HT-29 (cell line): ENCODE measurements at regions not wholly inside any gene's neighbourhood (a gene's known extent, or its start where the extent isn't known, plus 50 kb on each side); places are given as distances from the start of the nearest gene placed in this dataset.

Experiments used
- DNase-seq: peaks from one replicate; pipeline ENCODE4 v3.0.0-alpha.2; 2015; ENCODE audit warnings: low spot score

DNA sequence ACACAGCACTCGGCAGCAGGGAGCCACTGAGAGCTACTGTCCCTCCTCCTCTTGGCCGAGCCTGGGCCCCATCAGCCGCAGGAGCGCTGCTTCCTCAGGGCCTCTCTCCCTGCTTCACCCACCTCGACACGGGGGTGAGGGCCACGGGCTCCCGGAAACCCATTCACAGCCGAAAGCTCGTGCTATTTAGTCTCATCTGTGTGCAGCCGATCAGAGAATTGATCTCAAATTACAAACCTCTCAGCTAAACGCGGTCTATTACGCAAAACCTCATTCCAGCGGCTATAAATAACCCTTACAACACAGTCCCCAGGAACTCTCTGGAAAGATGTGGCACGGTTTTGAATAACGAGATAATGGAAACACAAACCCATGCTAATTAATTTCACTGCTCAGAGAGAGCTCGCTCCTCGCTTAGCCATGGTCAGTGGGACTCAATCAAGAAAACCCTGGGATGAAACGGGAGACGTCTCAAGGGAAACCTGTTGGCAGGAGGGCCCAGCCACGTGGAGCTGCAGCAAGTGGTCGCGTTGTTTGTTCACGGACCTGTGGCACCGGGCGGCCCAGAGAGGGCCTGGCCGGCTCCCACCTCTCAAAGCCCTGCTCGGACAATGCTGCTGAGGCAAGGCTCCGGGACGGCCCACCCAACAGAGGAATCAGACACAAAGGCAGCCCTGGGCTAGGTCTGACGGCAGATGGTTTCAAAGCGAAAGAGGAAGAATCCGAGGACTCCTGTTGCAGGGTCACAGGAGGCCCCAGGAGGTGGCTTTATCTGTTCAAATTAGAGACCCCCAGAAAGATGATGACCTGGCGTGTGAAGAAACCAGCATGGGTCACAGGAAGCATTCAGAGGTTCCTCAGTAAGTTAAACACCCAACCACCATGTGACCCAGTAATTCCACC is 210.5 kb downstream of the CTTN start:
- DNase-seq, result no peak

- no peak for DNase-seq
These were observed 212.5 kb downstream of the CTTN start for GRCh38 chr11:70610566-70611565.

DNA sequence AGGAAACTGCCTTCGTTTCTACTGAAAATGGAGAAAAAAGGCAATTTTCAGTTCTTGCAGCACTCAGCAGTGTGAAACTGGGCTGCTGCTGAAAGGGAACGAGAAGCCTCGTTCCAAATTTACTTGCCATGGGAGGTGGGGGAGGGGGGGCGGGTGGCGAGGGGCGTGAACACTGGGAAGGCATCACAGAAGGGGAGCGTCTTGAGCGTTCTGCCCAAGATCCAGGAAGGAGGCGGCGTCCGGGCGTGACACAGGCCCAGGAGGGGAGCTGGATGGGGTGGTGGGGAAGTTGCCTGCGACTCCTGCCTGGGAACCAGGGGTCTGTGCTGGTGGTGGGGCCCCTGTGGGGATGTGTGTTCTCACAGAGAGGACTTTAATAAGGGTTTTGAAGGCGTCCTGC is 213.5 kb downstream of the CTTN start:
- no peak for DNase-seq

- no peak for DNase-seq
These were observed 214.3 kb downstream of the CTTN start for GRCh38 chr11:70612459-70613141.

DNA sequence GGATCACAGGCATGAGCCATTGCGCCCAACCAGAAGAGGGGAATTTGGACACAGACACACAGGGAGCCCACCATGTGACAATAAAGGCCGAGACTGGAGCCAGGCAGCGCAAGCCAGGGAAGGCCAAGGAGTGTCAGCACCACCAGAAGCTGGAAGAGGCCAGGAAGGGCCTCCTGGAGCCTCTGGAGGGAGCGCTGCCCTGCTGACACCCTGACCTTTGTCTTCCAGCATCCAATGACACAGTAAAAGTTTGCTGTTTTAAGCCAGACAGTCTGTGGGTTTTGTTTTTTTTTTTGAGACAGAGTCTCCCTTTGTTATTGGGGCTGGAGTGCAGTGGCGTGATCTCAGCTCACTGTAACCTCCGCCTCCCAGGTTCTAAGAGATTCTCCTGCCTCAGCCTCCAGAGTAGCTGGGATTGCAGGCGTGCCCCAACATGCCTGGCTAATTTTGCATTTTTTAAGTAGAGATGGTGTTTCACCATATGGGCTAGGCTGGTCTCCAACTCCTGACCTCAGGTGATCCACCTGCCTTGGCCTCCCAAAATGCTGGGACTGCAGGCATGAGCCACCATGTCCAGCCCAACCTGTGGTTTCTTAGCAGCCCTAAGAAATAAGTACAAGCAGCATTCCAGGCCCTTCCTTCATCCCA is 215.8 kb downstream of the CTTN start:
- no peak for DNase-seq

DNA sequence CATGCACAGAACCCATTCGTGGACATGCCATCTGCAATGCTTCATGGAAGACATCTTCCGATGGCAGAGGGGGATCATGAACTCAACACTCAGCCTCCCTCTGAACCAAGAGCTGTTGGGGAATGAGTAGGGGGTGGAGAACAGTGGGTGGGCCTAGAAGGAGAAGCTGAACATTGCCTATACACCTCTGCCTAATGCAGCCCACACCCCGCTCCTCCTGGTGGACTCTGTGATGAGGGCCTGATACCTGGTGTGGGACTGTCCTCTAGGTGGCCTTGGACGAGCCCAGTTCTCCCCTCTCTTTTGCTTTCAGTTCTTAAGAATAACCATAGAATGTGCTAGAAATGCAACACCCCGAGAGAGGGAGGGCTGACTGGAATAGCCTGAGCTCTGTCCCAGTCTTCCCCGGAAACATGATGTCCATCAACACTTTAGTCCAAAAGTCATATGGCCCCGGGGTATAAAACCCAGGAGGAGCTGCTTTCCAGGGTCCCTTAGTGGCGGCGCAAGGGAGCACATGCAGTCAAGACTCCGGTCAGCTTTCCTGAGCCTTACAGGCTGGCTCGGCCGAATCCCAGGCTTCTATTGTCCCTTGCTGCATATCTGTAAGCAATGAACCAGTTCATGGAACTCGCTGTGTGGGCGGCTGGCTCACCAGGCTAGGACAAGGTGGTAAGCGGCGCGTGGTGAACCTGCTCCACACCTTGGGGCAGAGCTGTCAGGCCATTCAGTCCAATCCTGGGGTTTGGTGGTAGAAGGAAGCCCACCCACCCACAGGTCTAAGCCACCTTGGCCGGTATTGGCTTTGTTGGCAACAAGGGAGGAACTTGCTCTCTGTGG is 216.9 kb downstream of the CTTN start:
- no peak for DNase-seq

GRCh38 chr11:70616317-70616716 is 218.0 kb downstream of the CTTN start:
- no peak for DNase-seq

- DNase-seq, result no peak
These were observed 218.8 kb downstream of the CTTN start for GRCh38 chr11:70616938-70617654.

DNA sequence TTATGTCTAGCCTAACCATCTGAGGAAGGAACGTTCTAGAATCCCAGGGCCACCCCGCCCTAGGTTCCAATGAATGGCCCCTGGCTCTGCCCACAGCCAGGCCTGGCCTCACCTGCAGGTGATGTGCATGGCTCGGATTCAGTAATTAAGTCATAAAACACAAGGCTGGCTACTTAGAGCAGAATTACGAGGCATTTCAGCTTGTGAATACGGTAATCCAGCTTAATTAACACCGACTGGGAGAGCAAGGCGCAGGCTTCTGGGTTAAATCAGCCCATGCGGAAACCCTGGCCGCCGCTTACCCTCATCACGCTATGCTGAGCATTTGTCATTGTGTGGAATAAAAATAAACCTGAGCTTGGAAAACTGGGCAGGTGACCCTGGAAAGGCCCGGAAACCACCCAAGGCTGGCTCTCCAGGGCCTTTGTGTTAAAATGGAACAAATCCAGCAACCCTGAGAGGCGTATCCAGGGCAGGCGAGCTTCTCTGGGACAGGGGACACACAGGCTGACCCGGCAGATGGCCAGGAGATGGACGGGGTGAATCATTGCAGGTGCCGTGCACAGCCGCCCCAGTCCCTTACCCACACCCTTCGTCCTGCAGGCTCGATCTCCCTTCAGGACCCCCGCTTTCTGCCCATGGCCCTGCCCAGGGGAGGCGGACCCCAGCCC is 220.2 kb downstream of the CTTN start:
- no peak for DNase-seq

DNA sequence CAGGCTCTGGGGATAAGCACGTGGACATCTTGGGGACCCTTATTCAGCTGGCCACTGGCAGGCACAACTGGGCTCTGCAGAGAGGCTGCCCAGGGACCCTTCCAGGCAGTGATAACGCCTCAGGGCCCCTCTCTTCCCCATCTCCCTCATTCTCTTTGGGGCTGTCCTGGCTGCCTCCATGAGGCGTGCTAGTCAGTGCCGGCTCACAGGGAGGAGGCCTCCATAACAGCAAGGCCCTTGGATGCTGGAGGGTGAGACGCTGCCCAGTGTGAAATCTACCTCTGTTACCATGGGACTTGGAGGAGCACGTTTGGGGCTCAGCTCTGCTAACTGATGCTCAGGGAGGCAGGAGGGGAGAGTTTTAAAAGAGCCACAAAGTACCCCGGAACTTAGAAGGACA is 221.3 kb downstream of the CTTN start:
- DNase-seq, result no peak

- DNase-seq, result no peak
These were observed 222.3 kb downstream of the CTTN start for GRCh38 chr11:70620510-70621184.

DNA sequence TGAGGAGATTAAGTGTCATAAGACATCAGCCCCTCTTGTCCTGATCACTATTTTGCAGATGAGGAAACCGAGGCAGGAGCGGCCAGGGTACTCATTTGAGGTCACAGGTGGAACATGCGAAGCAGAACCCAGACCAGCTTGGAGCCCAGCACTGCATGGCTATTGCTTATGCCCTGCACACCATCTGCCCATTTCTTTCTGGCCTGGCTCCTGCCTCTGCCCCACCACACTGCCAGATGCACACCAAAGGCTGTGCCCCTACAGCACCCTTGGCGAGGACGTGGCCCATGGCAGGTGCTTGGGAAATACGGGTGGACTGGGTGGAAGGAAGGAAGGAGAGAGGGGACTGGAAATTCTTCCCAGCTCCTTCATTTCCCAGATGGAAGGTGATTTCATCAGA is 222.9 kb downstream of the CTTN start:
- no peak for DNase-seq

GRCh38 chr11:70622091-70622490 is 223.8 kb downstream of the CTTN start:
- no peak for DNase-seq

- DNase-seq, result no peak
These were observed 225.7 kb downstream of the CTTN start for GRCh38 chr11:70623906-70624597.

- DNase-seq, result no peak
These were observed 226.3 kb downstream of the CTTN start for GRCh38 chr11:70624598-70624993.

GRCh38 chr11:70625051-70625450 is 226.7 kb downstream of the CTTN start:
- no peak for DNase-seq

- no peak for DNase-seq
These were observed 227.5 kb downstream of the CTTN start for GRCh38 chr11:70625582-70626518.
